HEK293 (cell line): ENCODE measurements at regions not wholly inside any gene's neighbourhood (a gene's known extent, or its start where the extent isn't known, plus 50 kb on each side); places are given as distances from the start of the nearest gene placed in this dataset.

Experiments
- CTCF ChIP-seq: fragments of 450-650 bp; formaldehyde crosslinking; IDR thresholded peaks from 2 replicates; pipeline ENCODE4 v1.5.1; 2016; ENCODE audit warnings: missing biosample characterization, missing genetic modification characterization
- RBAK ChIP-seq: fragments of 450-650 bp; formaldehyde crosslinking; IDR thresholded peaks from 2 replicates; pipeline ENCODE4 v1.5.1; 2016; ENCODE audit warnings: missing biosample characterization, missing genetic modification characterization
- SETDB1 ChIP-seq: IDR thresholded peaks from one replicate; pipeline ENCODE4 v1.6.1; 2017; ENCODE audit warnings: mild to moderate bottlenecking, low read length, moderate library complexity, mixed read lengths; ENCODE audit not compliant: insufficient read length
- YY1 ChIP-seq: fragments of 450-650 bp; formaldehyde crosslinking; IDR thresholded peaks from 2 replicates; pipeline ENCODE4 v1.5.1; 2018; ENCODE audit warnings: missing biosample characterization, missing genetic modification characterization
- YY2 ChIP-seq: fragments of 450-650 bp; formaldehyde crosslinking; IDR thresholded peaks from 2 replicates; pipeline ENCODE4 v1.5.1; 2016; ENCODE audit warnings: missing biosample characterization, missing genetic modification characterization
- ZNF133 ChIP-seq: fragments of 450-650 bp; formaldehyde crosslinking; IDR thresholded peaks from 2 replicates; pipeline ENCODE4 v1.5.1; 2016; ENCODE audit warnings: missing biosample characterization, missing genetic modification characterization
- ZNF174 ChIP-seq: fragments of 450-650 bp; formaldehyde crosslinking; IDR thresholded peaks from 2 replicates; pipeline ENCODE4 v1.5.0; 2017; ENCODE audit warnings: missing biosample characterization, mild to moderate bottlenecking, missing genetic modification characterization
- ZNF501 ChIP-seq: fragments of 450-650 bp; formaldehyde crosslinking; IDR thresholded peaks from 2 replicates; pipeline ENCODE4 v1.5.1; 2016; ENCODE audit warnings: missing biosample characterization, missing genetic modification characterization
- ZSCAN30 ChIP-seq: fragments of 450-650 bp; IDR thresholded peaks from 2 replicates; pipeline ENCODE4 v1.5.1; 2018; ENCODE audit warnings: missing biosample characterization, mild to moderate bottlenecking, missing genetic modification characterization, moderate library complexity

- no peak for TF ChIP-seq ZNF133 (tag by site-specific recombination)
- no peak for TF ChIP-seq ZNF501 (tag by site-specific recombination)
- TF ChIP-seq RBAK (tag by site-specific recombination), result no peak
- TF ChIP-seq CTCF (tag by site-specific recombination), result no peak
- TF ChIP-seq YY1 (tag by site-specific recombination), result no peak
- TF ChIP-seq SETDB1, result no peak
- no peak for TF ChIP-seq ZNF174 (tag by site-specific recombination)
- no peak for TF ChIP-seq YY2
- TF ChIP-seq ZSCAN30, result no peak
Observed at GRCh38 chr2:6794448-6794847, 71.3 kb downstream of the CMPK2 start.
